SH-SY5Y (cell line): ENCODE measurements at regions not wholly inside any gene's neighbourhood (a gene's known extent, or its start where the extent isn't known, plus 50 kb on each side); places are given as distances from the start of the nearest gene placed in this dataset.

Experiments used
- GATA2 ChIP-seq: IDR thresholded peaks from 2 replicates; pipeline ENCODE4 v1.6.1; 2011; ENCODE audit warnings: mild to moderate bottlenecking, low read depth, low read length
- GATA3 ChIP-seq: IDR thresholded peaks from 2 replicates; pipeline ENCODE4 v1.6.1; 2011; ENCODE audit warnings: low read depth, mild to moderate bottlenecking, low read length, moderate library complexity

GRCh38 chr14:98494582-98494981 is 777.4 kb downstream of the BCL11B start:
- no peak for TF ChIP-seq GATA2
- TF ChIP-seq GATA3 = no peak
